HepG2 (cell line): ENCODE measurements at regions not wholly inside any gene's neighbourhood (a gene's known extent, or its start where the extent isn't known, plus 50 kb on each side); places are given as distances from the start of the nearest gene placed in this dataset.

Experiments used
- HNRNPH1 ChIP-seq: fragments of 200-400 bp; formaldehyde crosslinking; optimal IDR thresholded peaks from 2 replicates; pipeline ENCODE3; 2017; ENCODE audit warnings: mild to moderate bottlenecking, low read depth, low read length
- NFIC ChIP-seq: IDR thresholded peaks from 2 replicates; pipeline ENCODE4 v1.6.1; 2012; ENCODE audit warnings: mild to moderate bottlenecking, low read length, inconsistent platforms
- POLR2AphosphoS5 ChIP-seq: IDR thresholded peaks from 2 replicates; pipeline ENCODE4 v1.6.1; 2012; ENCODE audit warnings: low read depth, low read length
- SALL2 ChIP-seq: sonication (generic); formaldehyde crosslinking; IDR thresholded peaks from 2 replicates; pipeline ENCODE4 v1.8.1; 2023; ENCODE audit warnings: mild to moderate bottlenecking, missing genetic modification reagents, inconsistent platforms
- TAF1 ChIP-seq: sonication (generic); formaldehyde crosslinking; IDR thresholded peaks from 2 replicates; pipeline ENCODE4 v1.4.0; 2020; ENCODE audit warnings: missing genetic modification reagents
- TCF7L2 ChIP-seq: IDR thresholded peaks from 2 replicates; pipeline ENCODE4 v1.6.1; 2011; ENCODE audit warnings: mild to moderate bottlenecking, low read depth, low read length, moderate library complexity
- ZNF24 ChIP-seq: fragments of 450-650 bp; IDR thresholded peaks from 2 replicates; pipeline ENCODE4 v1.6.1; 2017; ENCODE audit warnings: antibody characterized with exemption, mild to moderate bottlenecking
- ZNF430 ChIP-seq: sonication (generic); formaldehyde crosslinking; IDR thresholded peaks from 2 replicates; pipeline ENCODE4 v1.9.0; 2021; ENCODE audit warnings: mild to moderate bottlenecking, missing genetic modification reagents
- ZNF589 ChIP-seq: sonication (generic); formaldehyde crosslinking; conservative IDR thresholded peaks from 2 replicates; pipeline ENCODE4 v1.8.0; 2022; ENCODE audit warnings: mild to moderate bottlenecking, moderate library complexity, missing genetic modification reagents
- TF ChIP-seq, protein P1 (sequence below): sonication (generic); formaldehyde crosslinking; IDR thresholded peaks from 2 replicates; pipeline ENCODE4 v1.5.0; 2020; ENCODE audit warnings: mild to moderate bottlenecking, missing genetic modification reagents, moderate library complexity

DNA sequence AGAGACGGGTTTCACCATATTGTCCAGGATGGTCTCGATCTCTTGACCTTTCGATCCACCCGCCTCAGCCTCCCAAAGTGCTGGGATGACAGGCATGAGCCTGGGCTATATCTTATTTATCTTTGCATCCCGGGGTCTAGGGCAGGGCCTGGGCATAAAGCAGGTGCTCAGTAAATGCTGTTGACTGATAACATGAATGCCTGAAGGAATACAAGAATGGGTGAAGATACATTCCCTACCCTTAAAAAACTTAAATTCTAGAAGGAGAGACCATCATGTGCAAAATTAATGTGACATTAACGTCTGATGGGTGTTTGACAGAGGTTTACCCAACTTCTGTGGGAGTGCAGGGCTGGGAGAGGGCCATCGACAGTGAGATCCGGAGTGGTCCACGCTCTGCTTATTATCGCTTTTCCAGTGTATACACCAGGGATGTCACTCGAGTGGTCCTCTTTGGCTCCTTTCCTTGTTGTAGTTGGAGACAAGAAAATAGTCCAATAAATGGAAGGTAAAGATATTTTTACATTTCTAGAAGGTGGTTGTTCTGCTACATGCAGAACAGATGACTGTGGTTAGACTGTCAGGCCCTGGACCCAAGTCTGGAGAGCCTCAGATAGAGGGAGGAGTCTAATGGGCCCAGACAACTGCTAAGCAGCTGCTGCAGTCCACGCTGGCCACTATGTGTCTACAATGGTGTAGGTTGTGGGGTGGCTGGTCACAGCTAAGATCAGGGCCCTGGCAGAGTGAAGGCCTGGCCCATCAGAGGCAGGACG, 131.7 kb downstream of the MYCN start:
- TF ChIP-seq HNRNPH1 (no peak), ZNF430 (CRISPR knock-in tag) (no peak), ZNF589 (CRISPR knock-in tag) (no peak), TCF7L2 (no peak), SALL2 (CRISPR knock-in tag) (no peak), TAF1 (CRISPR knock-in tag) (no peak), ZNF24 (no peak), POLR2AphosphoS5 (no peak), NFIC (no peak)
- TF ChIP-seq, protein P1, sequence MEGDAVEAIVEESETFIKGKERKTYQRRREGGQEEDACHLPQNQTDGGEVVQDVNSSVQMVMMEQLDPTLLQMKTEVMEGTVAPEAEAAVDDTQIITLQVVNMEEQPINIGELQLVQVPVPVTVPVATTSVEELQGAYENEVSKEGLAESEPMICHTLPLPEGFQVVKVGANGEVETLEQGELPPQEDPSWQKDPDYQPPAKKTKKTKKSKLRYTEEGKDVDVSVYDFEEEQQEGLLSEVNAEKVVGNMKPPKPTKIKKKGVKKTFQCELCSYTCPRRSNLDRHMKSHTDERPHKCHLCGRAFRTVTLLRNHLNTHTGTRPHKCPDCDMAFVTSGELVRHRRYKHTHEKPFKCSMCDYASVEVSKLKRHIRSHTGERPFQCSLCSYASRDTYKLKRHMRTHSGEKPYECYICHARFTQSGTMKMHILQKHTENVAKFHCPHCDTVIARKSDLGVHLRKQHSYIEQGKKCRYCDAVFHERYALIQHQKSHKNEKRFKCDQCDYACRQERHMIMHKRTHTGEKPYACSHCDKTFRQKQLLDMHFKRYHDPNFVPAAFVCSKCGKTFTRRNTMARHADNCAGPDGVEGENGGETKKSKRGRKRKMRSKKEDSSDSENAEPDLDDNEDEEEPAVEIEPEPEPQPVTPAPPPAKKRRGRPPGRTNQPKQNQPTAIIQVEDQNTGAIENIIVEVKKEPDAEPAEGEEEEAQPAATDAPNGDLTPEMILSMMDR (CRISPR knock-in tag), result no peak
